Smooth muscle cell (in vitro differentiated cells): ENCODE measurements at regions not wholly inside any gene's neighbourhood (a gene's known extent, or its start where the extent isn't known, plus 50 kb on each side); places are given as distances from the start of the nearest gene placed in this dataset.

Experiments
- DNase-seq: peaks from one replicate; lab custom pipeline; 2025; ENCODE audit not compliant: unreplicated experiment; lab: John Stamatoyannopoulos, UW
- H2AFZ ChIP-seq: fragments of 200-600 bp; sonication (generic); 2 replicates; pipeline ENCODE4 v1.6.0; 2016; ENCODE audit warnings: antibody characterized with exemption, low read depth, mild to moderate bottlenecking
- H3F3A ChIP-seq: fragments of 200-600 bp; sonication (generic); 2 replicates; pipeline ENCODE4 v1.6.0; 2017; ENCODE audit warnings: antibody characterized with exemption, low read depth
- H3K27ac ChIP-seq: fragments of 200-600 bp; sonication (generic); 2 replicates; pipeline ENCODE4 v1.5.1; 2016; ENCODE audit warnings: low read depth, mild to moderate bottlenecking
- H3K27me3 ChIP-seq: fragments of 200-600 bp; sonication (generic); 2 replicates; pipeline ENCODE4 v1.6.1; 2016; ENCODE audit warnings: low read depth, mild to moderate bottlenecking
- H3K36me3 ChIP-seq: fragments of 200-600 bp; sonication (generic); 2 replicates; pipeline ENCODE4 v1.5.1; 2016; ENCODE audit warnings: low read depth
- H3K4me1 ChIP-seq: fragments of 200-600 bp; sonication (generic); 2 replicates; pipeline ENCODE4 v1.5.1; 2016; ENCODE audit warnings: low read depth
- H3K4me2 ChIP-seq: fragments of 200-600 bp; sonication (generic); 2 replicates; pipeline ENCODE4 v1.6.0; 2016; ENCODE audit warnings: mild to moderate bottlenecking
- H3K4me3 ChIP-seq: fragments of 200-600 bp; sonication (generic); 2 replicates; pipeline ENCODE4 v1.5.1; 2016; ENCODE audit warnings: mild to moderate bottlenecking
- H3K79me2 ChIP-seq: fragments of 200-600 bp; sonication (generic); 2 replicates; pipeline ENCODE4 v1.6.0; 2016; ENCODE audit warnings: low read depth, mild to moderate bottlenecking
- H3K9ac ChIP-seq: fragments of 200-600 bp; sonication (generic); 2 replicates; pipeline ENCODE4 v1.6.0; 2016; ENCODE audit warnings: low read depth
- H3K9me3 ChIP-seq: fragments of 200-600 bp; sonication (generic); replicated peaks from 2 replicates; pipeline ENCODE4 v1.5.1; 2016; ENCODE audit warnings: low read depth
- H4K20me1 ChIP-seq: fragments of 200-600 bp; sonication (generic); 2 replicates; pipeline ENCODE4 v1.6.0; 2016; ENCODE audit warnings: low read depth
- CTCF ChIP-seq: fragments of 200-600 bp; sonication (generic); IDR thresholded peaks from 2 replicates; pipeline ENCODE4 v1.5.1; 2017; ENCODE audit warnings: borderline replicate concordance, mild to moderate bottlenecking, antibody characterized with exemption; ENCODE audit not compliant: insufficient read depth, poor library complexity, severe bottlenecking
- WGBS: methylation state at CpG from one replicate; pipeline ENCODE4 v1.1.7; 2016; ENCODE audit warnings: low lambda C conversion rate; 5-methylcytosine and 5-hydroxymethylcytosine counted together

GRCh38 chr12:34388636-34389377 lies 366.5 kb downstream of the ALG10 start:
- no peak for TF ChIP-seq CTCF
- DNase-seq, result no peak
- 64% methylated on average over 14 of the region's 14 CpGs for WGBS

GRCh38 chr12:34389378-34390170 lies 367.3 kb downstream of the ALG10 start:
- Histone ChIP-seq H3K9ac (no peak overlapping the region), H3K4me3 (no peak overlapping the region), H2AFZ (no peak overlapping the region), H3K4me2 (no peak overlapping the region), H3K4me1 (no peaks in the 10 kb centered on the region), H3K9me3 (no peaks in the 10 kb centered on the region), H3F3A (no peaks in the 10 kb centered on the region), H4K20me1 (no peaks in the 10 kb centered on the region), H3K79me2 (no peaks in the 10 kb centered on the region), H3K36me3 (no peaks in the 10 kb centered on the region), H3K27me3 (no peaks in the 10 kb centered on the region), H3K27ac (no peak overlapping the region)
- WGBS, result 71% methylated on average over 26 of the region's 26 CpGs
- TF ChIP-seq CTCF, result no peak
- DNase-seq, result no peak

More at GRCh38 chr12:34388636-34389377, 366.5 kb downstream of the ALG10 start:
- Histone ChIP-seq H3K27ac (no peak overlapping the region), H3K79me2 (no peaks in the 10 kb centered on the region), H3K4me3 (no peak overlapping the region), H3K36me3 (no peaks in the 10 kb centered on the region), H2AFZ (no peak overlapping the region), H3K9ac (no peak overlapping the region), H3F3A (no peaks in the 10 kb centered on the region), H3K4me2 (no peak overlapping the region), H3K4me1 (no peaks in the 10 kb centered on the region), H3K27me3 (no peaks in the 10 kb centered on the region), H3K9me3 (no peaks in the 10 kb centered on the region), H4K20me1 (no peaks in the 10 kb centered on the region)

GRCh38 chr12:34390171-34390841 lies 368.0 kb downstream of the ALG10 start:
- Histone ChIP-seq H3K4me3 (no peak overlapping the region), H3K79me2 (no peaks in the 10 kb centered on the region), H3K9me3 (no peaks in the 10 kb centered on the region), H3K4me2 (no peak overlapping the region), H3K36me3 (no peaks in the 10 kb centered on the region), H3K27me3 (no peaks in the 10 kb centered on the region), H3F3A (no peaks in the 10 kb centered on the region), H3K27ac (no peak overlapping the region), H2AFZ (no peak overlapping the region), H3K9ac (no peak overlapping the region), H4K20me1 (no peaks in the 10 kb centered on the region), H3K4me1 (no peaks in the 10 kb centered on the region)
- no peak for TF ChIP-seq CTCF
- no peak for DNase-seq
- 68% methylated on average over 17 of the region's 17 CpGs for WGBS
